ENCODE measurements at regions not wholly inside any gene's neighbourhood (a gene's known extent, or its start where the extent isn't known, plus 50 kb on each side); places are given as distances from the start of the nearest gene placed in this dataset.
"Not testable (repeated sequence)": the region's sequence is repeated elsewhere in the genome, so short reads cannot be mapped to it uniquely, and the experiment has no call there.

DNA sequence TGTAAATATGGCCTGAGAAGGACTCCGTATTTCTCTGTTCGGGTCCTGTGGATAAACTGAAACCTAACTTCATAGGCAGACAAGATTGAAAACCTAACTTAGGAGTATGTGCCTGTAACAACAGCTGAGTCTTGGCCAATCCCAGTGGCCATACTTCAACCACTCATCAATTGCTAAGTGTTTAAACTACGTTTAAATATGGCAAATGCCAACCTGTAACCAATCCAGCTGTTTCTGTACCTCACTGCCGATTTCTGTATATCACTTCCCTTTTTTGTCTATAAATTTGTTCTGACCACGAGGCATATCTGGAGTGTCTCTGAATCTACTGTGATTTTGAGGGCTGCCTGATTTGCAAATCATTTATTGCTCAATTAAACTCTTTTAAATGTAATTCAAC, 272.3 kb downstream of the LPIN1 start:
- not testable (repeated sequence) for H3K4me1 ChIP-seq (ENCODE audit: control insufficient read depth, insufficient read depth, low read length); H3K36me3 ChIP-seq (ENCODE audit: control insufficient read depth, insufficient read depth, low read length); H3K4me3 ChIP-seq (ENCODE audit: low read length); H3K9me3 ChIP-seq (ENCODE audit: control insufficient read depth, insufficient read depth, low read length); H3K27ac ChIP-seq (ENCODE audit: low read length); H3K27me3 ChIP-seq (ENCODE audit: control insufficient read depth, insufficient read depth, low read length); DNase-seq (ENCODE audit: low read depth, low spot score)
- no CpG with 5 or more reads among the region's 5 CpGs for WGBS (ENCODE audit: insufficient coverage, insufficient read length)

DNA sequence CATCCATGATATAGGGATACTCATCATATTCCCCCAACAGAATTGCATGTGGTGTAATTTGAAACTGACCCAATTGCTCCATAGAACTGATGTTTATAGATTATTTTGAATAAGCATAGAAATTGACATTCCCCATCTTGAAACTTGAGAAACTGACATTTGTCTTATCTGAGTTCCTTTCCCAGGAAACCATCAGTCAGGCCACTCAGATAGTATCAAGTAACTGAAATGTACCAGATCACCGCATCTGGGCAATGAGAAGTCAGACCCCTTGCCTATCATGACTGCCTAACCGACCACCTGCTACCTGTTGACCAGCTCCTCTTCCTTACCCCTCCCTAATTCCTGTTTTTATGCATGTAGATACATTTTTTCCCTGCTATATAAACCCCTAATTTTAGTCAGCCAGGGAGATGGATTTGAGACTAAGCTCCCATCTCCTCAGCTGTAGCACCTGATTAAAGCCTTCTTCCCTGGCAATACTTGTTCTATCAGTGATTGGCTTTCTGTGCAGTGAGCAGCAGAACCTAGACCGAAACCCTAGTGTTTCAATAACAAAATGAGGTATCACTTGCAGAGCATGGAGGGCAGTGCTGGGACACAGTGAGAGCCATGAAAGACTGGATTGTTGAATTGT, 274.5 kb downstream of the LPIN1 start:
- no CpG with 5 or more reads among the region's 3 CpGs for WGBS (ENCODE audit: insufficient coverage, insufficient read length)
- Histone ChIP-seq H3K27me3 (ENCODE audit: control insufficient read depth, insufficient read depth, low read length) (no peaks in the 10 kb centered on the region), H3K4me1 (ENCODE audit: control insufficient read depth, insufficient read depth, low read length) (no peaks in the 10 kb centered on the region), H3K9me3 (ENCODE audit: control insufficient read depth, insufficient read depth, low read length) (peaks cover 2% of the 10 kb centered on the region), H3K27ac (ENCODE audit: low read length) (no peak overlapping the region), H3K4me3 (ENCODE audit: low read length) (no peak overlapping the region), H3K36me3 (ENCODE audit: control insufficient read depth, insufficient read depth, low read length) (no peaks in the 10 kb centered on the region; the same call in 1 of the 2 replicates)
- no peak for DNase-seq (ENCODE audit: low read depth, low spot score)

- H3K4me3 ChIP-seq (ENCODE audit: low read length); H3K9me3 ChIP-seq (ENCODE audit: control insufficient read depth, insufficient read depth, low read length); H3K36me3 ChIP-seq (ENCODE audit: control insufficient read depth, insufficient read depth, low read length); DNase-seq (ENCODE audit: low read depth, low spot score); H3K27me3 ChIP-seq (ENCODE audit: control insufficient read depth, insufficient read depth, low read length); H3K27ac ChIP-seq (ENCODE audit: low read length); H3K4me1 ChIP-seq (ENCODE audit: control insufficient read depth, insufficient read depth, low read length): not testable (repeated sequence)
- no CpG with 5 or more reads among the region's 5 CpGs for WGBS (ENCODE audit: insufficient coverage, insufficient read length)
Observed at GRCh38 chr2:12024197-12024907, 277.9 kb downstream of the LPIN1 start.

GRCh38 chr2:12027136-12027535, 280.7 kb downstream of the LPIN1 start:
- Histone ChIP-seq H3K27me3 (ENCODE audit: control insufficient read depth, insufficient read depth, low read length) (no peaks in the 10 kb centered on the region), H3K4me1 (ENCODE audit: control insufficient read depth, insufficient read depth, low read length) (no peaks in the 10 kb centered on the region), H3K4me3 (ENCODE audit: low read length) (no peak overlapping the region), H3K27ac (ENCODE audit: low read length) (no peak overlapping the region), H3K9me3 (ENCODE audit: control insufficient read depth, insufficient read depth, low read length) (no peaks in the 10 kb centered on the region), H3K36me3 (ENCODE audit: control insufficient read depth, insufficient read depth, low read length) (no peaks in the 10 kb centered on the region)
- DNase-seq (ENCODE audit: low read depth, low spot score): no peak
- no CpG with 5 or more reads among the region's 2 CpGs for WGBS (ENCODE audit: insufficient coverage, insufficient read length)

DNA sequence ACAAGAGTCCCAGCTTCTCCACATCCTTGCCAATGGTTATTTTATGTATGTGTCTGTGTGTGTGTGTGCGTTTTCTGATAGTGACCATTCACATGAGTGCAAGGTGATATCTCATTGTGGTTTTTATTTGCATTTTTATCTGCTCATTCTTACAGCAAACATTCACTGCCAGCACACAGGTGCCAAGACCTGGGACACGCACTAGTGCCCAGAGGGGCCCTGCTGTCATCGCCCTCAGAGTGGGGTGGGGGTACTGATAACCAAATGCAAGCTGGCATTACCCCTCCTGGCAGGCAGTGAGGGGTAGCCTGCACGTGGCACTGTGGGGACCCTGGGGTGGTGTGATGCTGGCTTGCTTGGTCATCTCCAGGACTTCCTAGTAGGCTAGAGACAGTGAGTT, 285.4 kb downstream of the LPIN1 start:
- no CpG with 5 or more reads among the region's 4 CpGs for WGBS (ENCODE audit: insufficient coverage, insufficient read length)
- H3K9me3 ChIP-seq (ENCODE audit: control insufficient read depth, insufficient read depth, low read length): no peaks in the 10 kb centered on the region
- no peak for DNase-seq (ENCODE audit: low read depth, low spot score)
- H3K4me3 ChIP-seq (ENCODE audit: low read length): no peak overlapping the region
- no peak overlapping the region for H3K27ac ChIP-seq (ENCODE audit: low read length)
- H3K36me3 ChIP-seq (ENCODE audit: control insufficient read depth, insufficient read depth, low read length): no peaks in the 10 kb centered on the region
- H3K27me3 ChIP-seq (ENCODE audit: control insufficient read depth, insufficient read depth, low read length): no peaks in the 10 kb centered on the region
- H3K4me1 ChIP-seq (ENCODE audit: control insufficient read depth, insufficient read depth, low read length): no peaks in the 10 kb centered on the region

- WGBS (ENCODE audit: insufficient coverage, insufficient read length): no CpG with 5 or more reads among the region's 3 CpGs
- no peaks in the 10 kb centered on the region for H3K9me3 ChIP-seq (ENCODE audit: control insufficient read depth, insufficient read depth, low read length)
- H3K4me3 ChIP-seq (ENCODE audit: low read length): no peak overlapping the region
- H3K4me1 ChIP-seq (ENCODE audit: control insufficient read depth, insufficient read depth, low read length): no peaks in the 10 kb centered on the region
- DNase-seq (ENCODE audit: low read depth, low spot score): no peak
- no peaks in the 10 kb centered on the region for H3K36me3 ChIP-seq (ENCODE audit: control insufficient read depth, insufficient read depth, low read length)
- no peak overlapping the region for H3K27ac ChIP-seq (ENCODE audit: low read length)
- H3K27me3 ChIP-seq (ENCODE audit: control insufficient read depth, insufficient read depth, low read length): no peaks in the 10 kb centered on the region
Observed at GRCh38 chr2:12032398-12032797, 286.0 kb downstream of the LPIN1 start.

GRCh38 chr2:12032975-12033374, 286.5 kb downstream of the LPIN1 start:
- DNase-seq (ENCODE audit: low read depth, low spot score): no peak
- no peaks in the 10 kb centered on the region for H3K4me1 ChIP-seq (ENCODE audit: control insufficient read depth, insufficient read depth, low read length)
- no peaks in the 10 kb centered on the region for H3K27me3 ChIP-seq (ENCODE audit: control insufficient read depth, insufficient read depth, low read length)
- no peak overlapping the region for H3K27ac ChIP-seq (ENCODE audit: low read length)
- no peaks in the 10 kb centered on the region for H3K36me3 ChIP-seq (ENCODE audit: control insufficient read depth, insufficient read depth, low read length)
- no CpG with 5 or more reads among the region's 2 CpGs for WGBS (ENCODE audit: insufficient coverage, insufficient read length)
- H3K4me3 ChIP-seq (ENCODE audit: low read length): no peak overlapping the region
- H3K9me3 ChIP-seq (ENCODE audit: control insufficient read depth, insufficient read depth, low read length): no peaks in the 10 kb centered on the region

GRCh38 chr2:12033494-12033893, 287.1 kb downstream of the LPIN1 start:
- no peak for DNase-seq (ENCODE audit: low read depth, low spot score)
- WGBS (ENCODE audit: insufficient coverage, insufficient read length): no CpG with 5 or more reads among the region's 6 CpGs
- Histone ChIP-seq H3K27ac (ENCODE audit: low read length) (no peak overlapping the region), H3K9me3 (ENCODE audit: control insufficient read depth, insufficient read depth, low read length) (no peaks in the 10 kb centered on the region), H3K27me3 (ENCODE audit: control insufficient read depth, insufficient read depth, low read length) (no peaks in the 10 kb centered on the region), H3K36me3 (ENCODE audit: control insufficient read depth, insufficient read depth, low read length) (no peaks in the 10 kb centered on the region), H3K4me3 (ENCODE audit: low read length) (no peak overlapping the region), H3K4me1 (ENCODE audit: control insufficient read depth, insufficient read depth, low read length) (no peaks in the 10 kb centered on the region)

GRCh38 chr2:12034382-12034781, 287.9 kb downstream of the LPIN1 start:
- H3K36me3 ChIP-seq (ENCODE audit: control insufficient read depth, insufficient read depth, low read length): no peaks in the 10 kb centered on the region
- no CpG with 5 or more reads among the region's 8 CpGs for WGBS (ENCODE audit: insufficient coverage, insufficient read length)
- no peak overlapping the region for H3K27ac ChIP-seq (ENCODE audit: low read length)
- H3K27me3 ChIP-seq (ENCODE audit: control insufficient read depth, insufficient read depth, low read length): no peaks in the 10 kb centered on the region
- DNase-seq (ENCODE audit: low read depth, low spot score): no peak
- H3K4me1 ChIP-seq (ENCODE audit: control insufficient read depth, insufficient read depth, low read length): no peaks in the 10 kb centered on the region
- no peaks in the 10 kb centered on the region for H3K9me3 ChIP-seq (ENCODE audit: control insufficient read depth, insufficient read depth, low read length)
- no peak overlapping the region for H3K4me3 ChIP-seq (ENCODE audit: low read length)

DNA sequence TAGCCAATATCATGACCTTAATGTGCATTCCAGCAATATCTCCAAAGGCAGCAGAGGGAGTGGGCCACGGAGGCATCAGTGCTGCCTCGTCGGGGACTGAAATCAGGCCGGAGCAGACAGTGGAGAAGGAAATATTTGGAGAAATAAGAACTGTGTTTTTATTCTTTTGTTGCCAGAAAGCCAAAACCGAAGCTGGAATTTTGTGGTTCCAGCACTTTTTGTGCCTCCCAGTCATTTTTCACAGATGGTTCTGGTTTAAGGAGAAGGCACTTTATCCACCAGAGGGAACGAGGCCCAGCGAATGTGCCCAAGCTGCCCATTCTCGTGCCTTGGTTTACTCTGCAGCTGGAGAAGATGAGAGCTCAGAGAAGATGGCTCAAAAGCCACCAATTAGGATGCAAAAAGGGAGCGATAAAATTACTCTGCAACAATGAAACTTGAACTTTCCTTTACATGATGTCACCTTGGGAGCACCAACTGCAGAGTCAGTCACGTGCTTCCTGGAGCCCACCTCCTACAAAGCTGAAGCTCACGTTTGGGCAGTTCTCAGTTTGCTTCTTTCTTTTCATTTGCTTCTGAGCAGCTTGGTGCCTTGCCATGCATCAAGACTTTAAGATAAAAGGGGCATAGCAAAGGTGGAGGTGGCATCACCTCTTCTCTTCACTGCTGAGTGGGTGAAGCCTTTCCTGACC, 288.7 kb downstream of the LPIN1 start:
- no CpG with 5 or more reads among the region's 11 CpGs for WGBS (ENCODE audit: insufficient coverage, insufficient read length)
- H3K4me1 ChIP-seq (ENCODE audit: control insufficient read depth, insufficient read depth, low read length): no peaks in the 10 kb centered on the region
- no peaks in the 10 kb centered on the region for H3K9me3 ChIP-seq (ENCODE audit: control insufficient read depth, insufficient read depth, low read length)
- no peak overlapping the region for H3K4me3 ChIP-seq (ENCODE audit: low read length)
- H3K27me3 ChIP-seq (ENCODE audit: control insufficient read depth, insufficient read depth, low read length): no peaks in the 10 kb centered on the region
- no peaks in the 10 kb centered on the region for H3K36me3 ChIP-seq (ENCODE audit: control insufficient read depth, insufficient read depth, low read length)
- no peak for DNase-seq (ENCODE audit: low read depth, low spot score)
- H3K27ac ChIP-seq (ENCODE audit: low read length): no peak overlapping the region

All from iPS DF 6.9 (cell line).